HAP-1 (cell line): ENCODE measurements at regions not wholly inside any gene's neighbourhood (a gene's known extent, or its start where the extent isn't known, plus 50 kb on each side); places are given as distances from the start of the nearest gene placed in this dataset.

Experiments
- DNase-seq, 2 experiments: peaks; one replicate each; pipeline ENCODE4 v3.0.0-alpha.2; 2016 to 2020; ENCODE audit warnings: low spot score in 2 of 2
- H3K27me3 ChIP-seq: fragments of 250-450 bp; sonication (Bioruptor Pico); 2 replicates; pipeline ENCODE4 v1.5.1; 2020; ENCODE audit warnings: low read depth, mild to moderate bottlenecking, moderate library complexity
- H3K36me3 ChIP-seq: fragments of 250-450 bp; sonication (Bioruptor Pico); replicated peaks from 2 replicates; pipeline ENCODE4 v1.5.1; 2020; ENCODE audit warnings: mild to moderate bottlenecking
- H3K4me1 ChIP-seq: fragments of 250-450 bp; sonication (Bioruptor Pico); 2 replicates; pipeline ENCODE4 v1.5.1; 2020; ENCODE audit warnings: mild to moderate bottlenecking
- H3K4me3 ChIP-seq: fragments of 250-450 bp; sonication (Bioruptor Pico); 2 replicates; pipeline ENCODE4 v1.5.1; 2020; ENCODE audit warnings: mild to moderate bottlenecking, moderate library complexity
- H3K9me3 ChIP-seq: fragments of 250-450 bp; sonication (Bioruptor Pico); 2 replicates; pipeline ENCODE4 v1.5.1; 2020; ENCODE audit warnings: mild to moderate bottlenecking, moderate library complexity
- in situ Hi-C: fragments of 300-500 bp; cut with MboI; formaldehyde crosslinking; loops from 3 replicates; pipeline ENCODE4 v1.14.3; 2020; ENCODE audit warnings: low sequenced_read_pairs, inconsistent platforms, mixed read lengths

DNA sequence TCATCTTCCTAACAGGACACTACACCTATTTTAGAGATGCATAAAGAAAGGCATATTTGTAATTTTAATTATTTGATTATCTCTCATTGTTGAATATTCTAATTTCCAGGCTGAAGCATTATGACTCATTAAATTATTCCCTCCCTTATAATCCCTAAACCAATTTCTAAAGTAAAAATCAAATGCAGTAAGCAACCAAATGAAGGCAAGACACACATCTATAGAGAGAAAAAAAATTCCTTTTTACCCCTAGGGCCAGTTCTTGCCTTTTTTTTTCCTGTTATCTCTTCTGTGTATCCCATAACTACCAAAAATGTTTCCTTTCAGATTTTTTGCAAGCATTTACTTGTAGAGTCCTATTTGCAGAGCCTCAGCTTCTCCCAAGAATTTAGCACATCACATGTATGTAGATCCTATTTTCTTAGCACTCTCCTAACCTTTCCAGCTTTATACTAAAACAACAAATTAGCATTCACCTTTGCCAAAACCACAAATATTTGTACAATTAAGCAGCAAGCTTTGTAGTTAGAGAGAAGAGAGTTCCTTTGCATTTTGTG is 177.9 kb downstream of the SATB1 start:
- no peak overlapping the region for H3K4me3 ChIP-seq
- H3K4me1 ChIP-seq = peaks cover 32% of the 10 kb centered on the region
- in situ Hi-C loops = no loop called here
- H3K9me3 ChIP-seq = no peaks in the 10 kb centered on the region
- DNase-seq = no peak
- no peaks in the 10 kb centered on the region for H3K36me3 ChIP-seq
- no peaks in the 10 kb centered on the region for H3K27me3 ChIP-seq

- DNase-seq = no peak
- Histone ChIP-seq H3K4me1 (peaks cover 37% of the 10 kb centered on the region), H3K27me3 (no peaks in the 10 kb centered on the region), H3K9me3 (no peaks in the 10 kb centered on the region), H3K36me3 (no peaks in the 10 kb centered on the region), H3K4me3 (no peak overlapping the region)
- in situ Hi-C loops = no loop called here
These were observed 178.6 kb downstream of the SATB1 start for GRCh38 chr3:18246336-18247060.

DNA sequence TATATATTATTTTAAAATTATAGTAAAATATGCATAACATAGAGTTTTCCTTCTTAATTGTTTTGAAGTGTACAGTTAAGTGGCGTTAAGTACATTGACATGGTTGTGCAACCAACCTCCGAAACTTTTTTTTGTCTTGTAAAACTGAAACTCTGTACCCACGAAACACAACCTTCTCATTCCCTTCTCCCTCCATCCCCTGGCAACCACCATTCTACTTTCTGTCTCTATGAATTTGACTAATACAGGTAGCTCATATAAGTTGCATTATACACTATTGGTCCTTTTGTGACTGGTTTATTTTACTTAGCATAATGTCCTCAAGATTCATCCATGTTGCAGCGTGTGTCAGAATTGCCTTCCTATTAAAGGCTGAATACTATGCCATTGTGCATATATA is 179.4 kb downstream of the SATB1 start:
- no peak for DNase-seq
- Histone ChIP-seq H3K9me3 (no peaks in the 10 kb centered on the region), H3K4me3 (no peak overlapping the region), H3K36me3 (no peaks in the 10 kb centered on the region), H3K27me3 (no peaks in the 10 kb centered on the region), H3K4me1 (peaks cover 37% of the 10 kb centered on the region)
- in situ Hi-C loops = no loop called here

- H3K9me3 ChIP-seq = no peaks in the 10 kb centered on the region
- no peak overlapping the region for H3K4me3 ChIP-seq
- H3K27me3 ChIP-seq = no peaks in the 10 kb centered on the region
- in situ Hi-C loops = no loop called here
- DNase-seq = peak in 1 of 2 experiments; percentile 22
- peaks cover 14% of the 10 kb centered on the region for H3K4me1 ChIP-seq
- no peaks in the 10 kb centered on the region for H3K36me3 ChIP-seq
These were observed 183.3 kb downstream of the SATB1 start for GRCh38 chr3:18241837-18242236.

DNA sequence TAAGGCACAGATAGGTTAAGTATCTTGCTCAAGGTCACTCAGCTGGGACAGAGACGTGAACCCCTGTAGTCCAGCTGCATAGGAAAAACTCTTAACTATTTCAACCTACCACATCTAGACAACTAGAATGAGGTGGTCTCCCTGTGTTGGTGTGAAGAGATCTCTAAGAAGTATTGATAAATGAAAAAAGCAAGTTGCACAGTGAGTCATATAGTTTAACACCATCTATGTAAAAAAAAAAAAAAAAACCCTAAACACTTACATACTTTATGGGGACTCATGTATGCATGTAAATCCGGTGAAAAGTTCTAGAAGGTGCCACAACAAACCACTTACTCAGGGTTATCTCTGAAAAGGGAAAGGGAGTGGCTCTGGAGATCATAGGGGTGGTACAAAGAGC is 185.5 kb downstream of the SATB1 start:
- Histone ChIP-seq H3K4me1 (peaks cover 22% of the 10 kb centered on the region), H3K9me3 (no peaks in the 10 kb centered on the region), H3K36me3 (no peaks in the 10 kb centered on the region), H3K27me3 (no peaks in the 10 kb centered on the region), H3K4me3 (no peak overlapping the region)
- no peak for DNase-seq
- in situ Hi-C loops = no loop called here

DNA sequence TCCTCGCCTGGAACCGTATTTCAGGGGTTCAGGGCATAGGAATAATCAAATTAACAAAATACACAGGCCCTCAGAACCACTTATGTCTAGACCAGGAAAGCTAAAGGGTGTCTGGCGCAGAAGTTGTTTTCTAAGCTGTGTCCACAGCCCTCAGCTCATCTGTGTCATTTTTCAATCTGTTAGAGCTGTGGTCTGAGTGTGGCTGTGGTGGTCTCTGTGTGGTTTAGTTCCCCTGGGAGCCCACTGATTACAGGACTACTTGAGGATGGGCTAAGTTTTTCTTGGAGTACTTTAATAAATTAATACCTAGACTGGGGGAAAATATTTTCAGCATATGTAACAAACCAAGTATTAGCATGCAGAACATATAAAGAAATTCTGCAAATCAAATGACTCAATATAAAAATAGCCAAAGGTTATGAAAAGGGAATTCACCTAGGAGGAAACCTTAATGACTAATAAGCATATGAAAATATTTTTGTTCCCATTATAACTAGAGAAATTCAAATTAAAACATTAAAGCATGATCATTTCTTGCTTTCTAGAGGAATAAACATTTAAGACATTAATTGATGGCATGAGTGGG is 186.3 kb downstream of the SATB1 start:
- Histone ChIP-seq H3K9me3 (no peaks in the 10 kb centered on the region), H3K36me3 (no peaks in the 10 kb centered on the region), H3K4me3 (no peak overlapping the region), H3K4me1 (peaks cover 22% of the 10 kb centered on the region), H3K27me3 (no peaks in the 10 kb centered on the region)
- no peak for DNase-seq
- in situ Hi-C loops = no loop called here

- Histone ChIP-seq H3K36me3 (no peaks in the 10 kb centered on the region), H3K4me1 (peaks cover 22% of the 10 kb centered on the region), H3K27me3 (no peaks in the 10 kb centered on the region), H3K4me3 (no peak overlapping the region), H3K9me3 (no peaks in the 10 kb centered on the region)
- DNase-seq = no peak
- in situ Hi-C loops = no loop called here
These were observed 186.8 kb downstream of the SATB1 start for GRCh38 chr3:18238332-18238731.

- Histone ChIP-seq H3K9me3 (no peaks in the 10 kb centered on the region), H3K4me1 (peaks cover 22% of the 10 kb centered on the region), H3K36me3 (no peaks in the 10 kb centered on the region), H3K27me3 (no peaks in the 10 kb centered on the region), H3K4me3 (no peak overlapping the region)
- in situ Hi-C loops = no loop called here
- DNase-seq = no peak
These were observed 187.7 kb downstream of the SATB1 start for GRCh38 chr3:18237251-18238005.

DNA sequence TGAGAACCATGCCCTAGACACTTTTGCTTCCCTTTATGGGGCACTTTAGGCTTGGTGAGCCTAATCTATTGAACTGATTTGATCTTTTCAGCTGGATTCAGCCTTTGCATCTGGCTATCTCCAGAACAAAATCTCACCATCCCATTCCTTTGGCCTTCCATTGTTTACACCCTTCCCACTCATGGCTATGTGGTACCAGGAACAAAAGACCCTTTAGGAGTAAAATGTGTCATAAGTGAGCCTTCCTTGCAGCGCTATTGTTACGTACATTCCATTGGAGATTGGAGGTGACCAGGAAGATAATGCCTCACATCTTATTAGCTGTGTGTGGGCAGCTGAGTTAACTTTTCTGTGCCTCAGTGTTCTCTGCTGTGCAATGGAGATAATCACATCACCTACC is 188.4 kb downstream of the SATB1 start:
- in situ Hi-C loops = no loop called here
- no peaks in the 10 kb centered on the region for H3K9me3 ChIP-seq
- H3K27me3 ChIP-seq = no peaks in the 10 kb centered on the region
- no peak overlapping the region for H3K4me3 ChIP-seq
- peaks cover 19% of the 10 kb centered on the region for H3K4me1 ChIP-seq
- no peaks in the 10 kb centered on the region for H3K36me3 ChIP-seq
- peak; percentile 41 to 85 for DNase-seq

- no peaks in the 10 kb centered on the region for H3K27me3 ChIP-seq
- peaks cover 18% of the 10 kb centered on the region for H3K4me1 ChIP-seq
- DNase-seq = no peak
- H3K9me3 ChIP-seq = no peaks in the 10 kb centered on the region
- in situ Hi-C loops = no loop called here
- H3K36me3 ChIP-seq = no peaks in the 10 kb centered on the region
- no peak overlapping the region for H3K4me3 ChIP-seq
These were observed 190.3 kb downstream of the SATB1 start for GRCh38 chr3:18234717-18235335.

DNA sequence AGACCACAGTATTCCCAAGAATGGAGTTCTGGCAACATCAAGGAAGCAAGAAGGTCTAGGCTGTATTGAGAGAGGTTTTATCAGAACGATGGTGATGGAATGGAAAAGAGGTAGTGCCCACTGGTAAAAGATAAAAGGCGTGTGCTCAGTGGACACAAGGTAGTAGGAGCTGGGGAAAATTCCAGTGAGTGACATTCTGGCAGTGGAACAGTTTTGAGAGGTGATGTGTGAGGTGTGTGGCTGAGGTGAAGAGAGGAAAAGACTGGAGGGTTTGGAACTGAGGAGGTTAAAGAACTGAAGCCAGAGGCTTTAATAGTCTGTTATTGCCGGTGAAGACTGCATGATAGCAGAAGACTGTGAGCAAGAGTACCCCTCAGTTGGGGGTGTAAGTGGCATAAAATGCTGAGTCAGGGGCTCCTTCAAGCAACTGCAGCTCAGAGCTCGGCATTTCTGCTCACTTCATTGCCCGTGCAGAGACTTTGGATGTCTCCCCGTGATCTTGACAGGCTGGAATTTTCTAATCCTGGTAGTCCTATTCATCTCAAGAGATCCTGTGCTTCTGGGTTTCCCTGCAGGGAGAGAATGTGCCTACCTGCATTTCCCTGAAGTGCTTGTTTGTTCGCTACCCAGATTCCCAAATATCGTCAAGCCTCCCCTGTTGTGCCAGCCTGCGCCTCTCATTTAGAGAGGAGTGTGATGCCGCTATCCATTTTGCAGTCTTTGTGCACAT is 191.0 kb downstream of the SATB1 start:
- no peak overlapping the region for H3K4me3 ChIP-seq
- no peaks in the 10 kb centered on the region for H3K36me3 ChIP-seq
- H3K4me1 ChIP-seq = peaks cover 18% of the 10 kb centered on the region
- H3K9me3 ChIP-seq = no peaks in the 10 kb centered on the region
- H3K27me3 ChIP-seq = no peaks in the 10 kb centered on the region
- no peak for DNase-seq
- in situ Hi-C loops = no loop called here

DNA sequence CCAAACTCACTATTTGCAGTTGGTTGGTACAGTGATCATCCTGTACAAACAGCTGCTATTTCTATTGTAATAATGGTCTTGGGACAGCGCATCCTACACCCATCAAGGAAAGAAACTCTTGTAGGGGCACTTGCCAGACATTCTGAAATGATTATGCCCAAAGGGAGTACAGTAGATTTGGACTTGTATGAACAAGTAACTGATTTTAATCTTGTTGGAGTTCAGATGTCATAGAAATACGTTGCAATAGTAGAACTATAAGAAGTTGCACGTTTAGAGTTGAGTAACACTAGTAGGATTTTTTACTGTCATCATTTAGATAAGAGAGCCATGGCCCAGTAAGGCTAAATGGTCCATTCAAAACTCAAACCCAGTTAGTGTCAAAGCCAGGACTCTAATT is 192.8 kb downstream of the SATB1 start:
- in situ Hi-C loops = no loop called here
- H3K9me3 ChIP-seq = no peaks in the 10 kb centered on the region

DNA sequence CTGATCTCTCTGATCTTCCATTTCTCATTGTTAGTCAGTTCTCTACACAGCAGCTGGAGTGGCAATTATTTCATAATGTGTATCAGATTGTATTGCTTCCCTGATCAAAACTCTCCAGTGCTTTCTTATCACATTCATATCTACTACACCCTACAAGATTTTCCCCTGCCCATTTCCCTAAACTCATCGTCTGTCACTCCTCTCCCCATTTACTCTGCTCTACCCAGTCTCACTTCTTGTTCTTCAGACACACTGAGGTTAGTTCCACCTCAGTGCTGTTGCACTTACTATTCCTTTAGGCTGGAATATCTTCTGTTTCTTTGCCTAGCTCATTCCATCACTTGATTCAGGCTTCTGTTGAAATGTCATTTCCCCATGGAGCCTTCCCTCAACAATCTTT is 197.1 kb downstream of the SATB1 start:
- DNase-seq = no peak
- H3K36me3 ChIP-seq = no peaks in the 10 kb centered on the region
- no peak overlapping the region for H3K4me3 ChIP-seq
- H3K4me1 ChIP-seq = no peaks in the 10 kb centered on the region
- H3K27me3 ChIP-seq = no peaks in the 10 kb centered on the region
- H3K9me3 ChIP-seq = no peaks in the 10 kb centered on the region
- in situ Hi-C loops = no loop called here

More for the DNA sequence above, 192.8 kb downstream of the SATB1 start:
- H3K36me3 ChIP-seq = no peaks in the 10 kb centered on the region
- DNase-seq = no peak
- H3K27me3 ChIP-seq = no peaks in the 10 kb centered on the region
- H3K4me1 ChIP-seq = peaks cover 17% of the 10 kb centered on the region
- no peak overlapping the region for H3K4me3 ChIP-seq
